Right lobe of liver (tissue), 6 donors: ENCODE measurements at regions not wholly inside any gene's neighbourhood (a gene's known extent, or its start where the extent isn't known, plus 50 kb on each side); places are given as distances from the start of the nearest gene placed in this dataset.

ENCODE experiments used
- ATAC-seq, 4 donors: fragments of 200-7000 bp; cut with Tn5 transposase; one replicate each; pipeline ENCODE4 v1.9.1; 2020; ENCODE audit warnings: mild to moderate bottlenecking in 4 of 4, moderate library complexity in 4 of 4
- DNase-seq, 3 donors: peaks; one replicate each; pipeline ENCODE4 v3.0.0-alpha.2; 2020
- H3K27ac ChIP-seq, 3 donors: fragments of 200-600 bp; one replicate each; pipeline ENCODE4 v1.8.0; 2022
- H3K27me3 ChIP-seq, 2 donors: fragments of 200-600 bp; one replicate each; pipeline ENCODE4 v1.8.0; 2022
- H3K36me3 ChIP-seq, 4 donors: fragments of 200-600 bp; sonication (generic) in 1 of 4; one replicate each; pipeline versions ENCODE4 v1.5.1 to v1.8.0; 2017 to 2022; ENCODE audit warnings: control low read depth in 1 of 4
- H3K4me1 ChIP-seq, 4 donors: fragments of 200-600 bp; sonication (generic) in 1 of 4; one replicate each; pipeline versions ENCODE4 v1.5.1 to v1.8.0; 2017 to 2022; ENCODE audit warnings: control low read depth in 1 of 4
- H3K4me3 ChIP-seq, 3 donors: fragments of 200-600 bp; one replicate each; pipeline ENCODE4 v1.8.0; 2022
- H3K9me3 ChIP-seq, 4 donors: fragments of 200-600 bp; sonication (generic) in 1 of 4; one replicate each; pipeline versions ENCODE4 v1.5.1 to v1.8.0; 2017 to 2022; ENCODE audit warnings: control low read depth in 1 of 4
- CTCF ChIP-seq, 4 donors: fragments of 200-600 bp in 3 of 4; fragments of 450-650 bp in 1 of 4; IDR thresholded peaks; one replicate each; pipeline versions ENCODE4 v1.5.1 to v1.8.0; 2016 to 2022; ENCODE audit warnings: antibody characterized with exemption in 4 of 4, mild to moderate bottlenecking in 2 of 4
- POLR2A ChIP-seq: fragments of 450-650 bp; IDR thresholded peaks from one replicate; pipeline ENCODE4 v1.6.1; 2017; ENCODE audit warnings: antibody characterized with exemption, mild to moderate bottlenecking
- WGBS: methylation state at CpG from one replicate; pipeline ENCODE4 v1.1.6; 2018; ENCODE audit warnings: low coverage, low lambda C conversion rate; ENCODE audit not compliant: insufficient coverage; ENCODE audit errors: missing lambda C conversion rate; 5-methylcytosine and 5-hydroxymethylcytosine counted together
- intact Hi-C, 2 donors: fragments of 100-400 bp; cut with DNase I; formaldehyde crosslinking; loops; one replicate each; pipeline versions ENCODE4 v1.11.2 to v1.14.1; 2022
- donor health status: DM: no; HTN: yes; CAD: no.
- donor health status: DM: no; HTN: no; CAD: no.
- donor health status: DM: no; HTN: no; CAD: no.
- donor health status: DM: no; HTN: yes; CAD: no.
- donor health status: DM: no; HTN: yes; CAD: no.

DNA sequence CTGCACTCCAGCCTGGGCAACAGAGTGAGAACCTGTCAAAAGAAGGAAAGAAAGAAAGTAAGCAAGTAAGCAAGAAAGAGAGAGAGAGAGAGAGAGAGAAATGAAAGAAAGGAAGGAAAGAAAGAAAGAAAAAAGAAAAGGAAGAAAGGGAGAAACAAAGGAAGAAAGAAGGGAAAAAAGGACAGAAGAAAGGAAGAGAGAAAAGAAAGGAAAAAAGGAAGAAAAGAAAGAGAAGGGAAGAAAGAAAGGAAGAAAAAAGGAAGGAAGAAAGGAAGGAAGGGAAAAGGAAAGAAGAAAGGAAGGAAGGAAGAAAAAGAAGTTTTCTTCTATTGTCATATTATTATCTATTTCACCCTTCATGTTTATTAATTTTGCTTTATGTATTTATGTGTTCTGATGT is 251.1 kb upstream of the CD180 start:
- TF ChIP-seq CTCF (IDR thresholded peaks at IDR 0.05) (no peak), POLR2A (no peak)
- DNase-seq: no peak
- H3K9me3 ChIP-seq: no peaks in the 10 kb centered on the region
- H3K36me3 ChIP-seq: no peaks in the 10 kb centered on the region
- H3K27ac ChIP-seq: no peak overlapping the region
- intact Hi-C loops: loop anchor here in 1 of 2 donors (5.0 kb wide), 1 partner anchor 105 kb away; no protein-coding TSS in a partner anchor
- H3K4me3 ChIP-seq: no peak overlapping the region
- H3K27me3 ChIP-seq: no peaks in the 10 kb centered on the region
- ATAC-seq: no peak
- no peaks in the 10 kb centered on the region for H3K4me1 ChIP-seq

DNA sequence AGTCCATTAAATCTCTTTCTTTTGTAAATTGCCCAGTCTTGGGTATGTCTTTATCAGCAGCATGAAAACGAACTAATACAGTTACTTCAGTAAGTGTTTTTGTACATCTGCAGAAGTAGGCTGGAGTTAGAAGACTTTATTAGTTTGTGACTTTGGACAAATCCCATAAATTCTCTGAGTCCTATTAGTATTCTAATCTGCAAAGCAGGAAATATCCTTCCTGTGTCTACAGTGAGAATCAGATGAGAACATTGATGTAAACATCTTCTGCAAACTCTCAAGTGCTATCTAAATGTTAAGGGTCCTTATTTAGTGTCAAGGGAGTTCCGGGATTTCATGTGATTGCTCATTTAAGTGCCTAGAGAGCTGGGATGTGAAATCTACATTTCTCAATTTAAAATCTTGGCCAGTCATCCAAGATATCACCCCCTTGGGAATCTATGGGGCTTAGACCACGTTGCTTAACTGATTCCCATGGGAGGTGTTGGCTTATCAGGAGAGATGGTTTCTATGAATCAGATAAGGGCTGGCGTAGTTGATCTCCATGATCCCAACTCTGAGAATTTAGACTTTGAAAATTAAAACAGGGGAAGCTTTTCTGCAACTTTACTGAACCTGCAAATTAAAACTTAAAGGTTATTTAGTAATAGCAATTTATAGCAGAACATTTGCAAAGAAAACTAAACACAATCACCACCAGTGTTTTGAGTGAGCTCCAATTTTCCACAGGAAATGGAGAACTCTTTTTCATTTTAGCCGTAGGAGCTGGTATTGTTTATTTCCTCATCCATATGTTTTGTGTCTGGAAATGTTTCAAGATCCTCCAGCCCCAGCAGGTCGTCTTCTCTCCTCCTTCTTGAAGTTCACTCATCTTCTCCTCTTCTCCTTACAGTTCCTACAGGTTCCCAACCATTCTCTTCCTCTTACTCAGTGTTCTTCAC is 241.6 kb upstream of the CD180 start:
- Histone ChIP-seq H3K4me3 (no peak overlapping the region), H3K27me3 (no peaks in the 10 kb centered on the region), H3K36me3 (no peaks in the 10 kb centered on the region), H3K27ac (no peak overlapping the region), H3K9me3 (no peaks in the 10 kb centered on the region), H3K4me1 (no peaks in the 10 kb centered on the region)
- WGBS: 66% methylated on average over 6 of the region's 6 CpGs
- ATAC-seq: peak in 1 of 4 donors; percentile 39
- TF ChIP-seq CTCF (IDR thresholded peaks at IDR 0.05) (no peak), POLR2A (no peak)
- DNase-seq: no peak
- intact Hi-C loops: no loop called here

DNA sequence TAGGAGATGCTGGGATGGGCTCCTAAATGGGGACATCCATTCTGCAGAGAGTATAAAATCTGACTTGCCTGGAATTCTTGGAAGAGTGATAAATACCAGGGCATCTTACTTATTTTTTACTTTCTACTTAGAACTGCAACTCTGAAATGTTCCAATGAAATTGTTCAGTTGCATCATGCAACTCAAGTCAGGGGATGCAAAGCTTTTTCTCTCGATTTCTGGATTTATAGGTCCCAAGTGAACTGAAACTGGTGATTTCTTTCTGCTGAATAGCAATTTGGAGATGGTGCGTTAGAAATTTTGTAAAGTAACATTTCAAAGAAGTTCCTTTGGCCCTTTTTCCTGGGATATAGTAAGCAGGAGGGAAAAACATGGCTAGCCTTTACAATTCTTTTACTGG is 238.4 kb upstream of the CD180 start:
- TF ChIP-seq CTCF (IDR thresholded peaks at IDR 0.05) (no peak), POLR2A (no peak)
- no peak overlapping the region for H3K27ac ChIP-seq
- H3K4me3 ChIP-seq: no peak overlapping the region
- intact Hi-C loops: no loop called here
- 72% methylated on average over 2 of the region's 2 CpGs for WGBS
- H3K36me3 ChIP-seq: no peaks in the 10 kb centered on the region
- no peaks in the 10 kb centered on the region for H3K9me3 ChIP-seq
- DNase-seq (no peak), ATAC-seq (no peak)
- no peaks in the 10 kb centered on the region for H3K4me1 ChIP-seq
- no peaks in the 10 kb centered on the region for H3K27me3 ChIP-seq

- DNase-seq (no peak), ATAC-seq (peak in 1 of 4 donors; percentile 35)
- no peak overlapping the region for H3K27ac ChIP-seq
- no peaks in the 10 kb centered on the region for H3K9me3 ChIP-seq
- H3K36me3 ChIP-seq: no peaks in the 10 kb centered on the region
- no peaks in the 10 kb centered on the region for H3K4me1 ChIP-seq
- intact Hi-C loops: no loop called here
- WGBS: 46% methylated on average over 4 of the region's 4 CpGs
- H3K4me3 ChIP-seq: no peak overlapping the region
- TF ChIP-seq CTCF (IDR thresholded peaks at IDR 0.05): no peak
- no peaks in the 10 kb centered on the region for H3K27me3 ChIP-seq
Observed at GRCh38 chr5:67434466-67434865, 237.9 kb upstream of the CD180 start.
